ENCODE measurements at regions not wholly inside any gene's neighbourhood (a gene's known extent, or its start where the extent isn't known, plus 50 kb on each side); places are given as distances from the start of the nearest gene placed in this dataset.
A peak's percentile ranks its signal among the peaks of the same experiment; 100 is the strongest.

- no peak overlapping the region for H3K27ac ChIP-seq (ENCODE audit: low read depth in 1 of 2, low read length in 1 of 2)
- ATAC-seq (ENCODE audit: insufficient read depth, low FRiP score) (no peak), DNase-seq (no peak)
- H3K36me3 ChIP-seq (ENCODE audit: control insufficient read depth in 4 of 4, insufficient read depth in 4 of 4, low read length in 4 of 4), result no peaks in the 10 kb centered on the region
- WGBS, 2 donors, result 90 to 92% methylated on average over 5 of the region's 5 CpGs
- H3K27me3 ChIP-seq (ENCODE audit: control insufficient read depth in 3 of 3, insufficient read depth in 3 of 3, low read length in 2 of 3), result no peaks in the 10 kb centered on the region
- H3K4me1 ChIP-seq (ENCODE audit: control insufficient read depth in 5 of 5, insufficient read depth in 5 of 5, low read length in 5 of 5), result peaks cover 0 to 6% (median 0%) of the 10 kb centered on the region in 5 donors
- no peaks in the 10 kb centered on the region for H3K9me3 ChIP-seq (ENCODE audit: control insufficient read depth in 4 of 4, insufficient read depth in 3 of 4, low read length in 3 of 4)
- no peak overlapping the region for H3K9ac ChIP-seq (ENCODE audit: insufficient read depth in 1 of 2, low read length in 2 of 2)
- H3K4me3 ChIP-seq, result no peak overlapping the region
- TF ChIP-seq, protein P1, sequence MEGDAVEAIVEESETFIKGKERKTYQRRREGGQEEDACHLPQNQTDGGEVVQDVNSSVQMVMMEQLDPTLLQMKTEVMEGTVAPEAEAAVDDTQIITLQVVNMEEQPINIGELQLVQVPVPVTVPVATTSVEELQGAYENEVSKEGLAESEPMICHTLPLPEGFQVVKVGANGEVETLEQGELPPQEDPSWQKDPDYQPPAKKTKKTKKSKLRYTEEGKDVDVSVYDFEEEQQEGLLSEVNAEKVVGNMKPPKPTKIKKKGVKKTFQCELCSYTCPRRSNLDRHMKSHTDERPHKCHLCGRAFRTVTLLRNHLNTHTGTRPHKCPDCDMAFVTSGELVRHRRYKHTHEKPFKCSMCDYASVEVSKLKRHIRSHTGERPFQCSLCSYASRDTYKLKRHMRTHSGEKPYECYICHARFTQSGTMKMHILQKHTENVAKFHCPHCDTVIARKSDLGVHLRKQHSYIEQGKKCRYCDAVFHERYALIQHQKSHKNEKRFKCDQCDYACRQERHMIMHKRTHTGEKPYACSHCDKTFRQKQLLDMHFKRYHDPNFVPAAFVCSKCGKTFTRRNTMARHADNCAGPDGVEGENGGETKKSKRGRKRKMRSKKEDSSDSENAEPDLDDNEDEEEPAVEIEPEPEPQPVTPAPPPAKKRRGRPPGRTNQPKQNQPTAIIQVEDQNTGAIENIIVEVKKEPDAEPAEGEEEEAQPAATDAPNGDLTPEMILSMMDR (IDR thresholded peaks at IDR 0.05; ENCODE audit: control extremely low read depth, extremely low read depth), result no peak
Measured at GRCh38 chr4:127425851-127426250, 206.9 kb upstream of the INTU start.

- ATAC-seq (ENCODE audit: insufficient read depth, low FRiP score) (no peak), DNase-seq (no peak)
- Histone ChIP-seq H3K27me3 (ENCODE audit: control insufficient read depth in 3 of 3, insufficient read depth in 3 of 3, low read length in 2 of 3) (no peaks in the 10 kb centered on the region), H3K4me1 (ENCODE audit: control insufficient read depth in 5 of 5, insufficient read depth in 5 of 5, low read length in 5 of 5) (peaks cover 0 to 6% (median 0%) of the 10 kb centered on the region in 5 donors), H3K9ac (ENCODE audit: insufficient read depth in 1 of 2, low read length in 2 of 2) (no peak overlapping the region), H3K9me3 (ENCODE audit: control insufficient read depth in 4 of 4, insufficient read depth in 3 of 4, low read length in 3 of 4) (no peaks in the 10 kb centered on the region), H3K36me3 (ENCODE audit: control insufficient read depth in 4 of 4, insufficient read depth in 4 of 4, low read length in 4 of 4) (no peaks in the 10 kb centered on the region), H3K27ac (ENCODE audit: low read depth in 1 of 2, low read length in 1 of 2) (no peak overlapping the region), H3K4me3 (no peak overlapping the region)
- TF ChIP-seq, protein P1 (IDR thresholded peaks at IDR 0.05; ENCODE audit: control extremely low read depth, extremely low read depth), result no peak
Measured at GRCh38 chr4:127441571-127441970, 191.2 kb upstream of the INTU start.

- no peak for ATAC-seq (ENCODE audit: insufficient read depth, low FRiP score)
- Histone ChIP-seq H3K9ac (ENCODE audit: insufficient read depth in 1 of 2, low read length in 2 of 2) (no peak overlapping the region), H3K36me3 (ENCODE audit: control insufficient read depth in 4 of 4, insufficient read depth in 4 of 4, low read length in 4 of 4) (no peaks in the 10 kb centered on the region), H3K27me3 (ENCODE audit: control insufficient read depth in 3 of 3, insufficient read depth in 3 of 3, low read length in 2 of 3) (no peaks in the 10 kb centered on the region), H3K9me3 (ENCODE audit: control insufficient read depth in 4 of 4, insufficient read depth in 3 of 4, low read length in 3 of 4) (no peaks in the 10 kb centered on the region), H3K27ac (ENCODE audit: low read depth in 1 of 2, low read length in 1 of 2) (no peak overlapping the region), H3K4me1 (ENCODE audit: control insufficient read depth in 5 of 5, insufficient read depth in 5 of 5, low read length in 5 of 5) (peaks cover 0 to 6% (median 0%) of the 10 kb centered on the region in 5 donors), H3K4me3 (no peak overlapping the region)
- TF ChIP-seq, protein P1 (IDR thresholded peaks at IDR 0.05; ENCODE audit: control extremely low read depth, extremely low read depth), result no peak
- peak; percentile 67 to 95 (median 93) for DNase-seq
- 62 to 65% methylated on average over 3 of the region's 3 CpGs for WGBS, 2 donors
Measured at GRCh38 chr4:127445471-127445870, 187.3 kb upstream of the INTU start.

- H3K9ac ChIP-seq (ENCODE audit: insufficient read depth in 1 of 2, low read length in 2 of 2), result no peak overlapping the region
- TF ChIP-seq, protein P1 (IDR thresholded peaks at IDR 0.05; ENCODE audit: control extremely low read depth, extremely low read depth), result no peak
- H3K27ac ChIP-seq (ENCODE audit: low read depth in 1 of 2, low read length in 1 of 2), result no peak overlapping the region
- no peaks in the 10 kb centered on the region for H3K27me3 ChIP-seq (ENCODE audit: control insufficient read depth in 3 of 3, insufficient read depth in 3 of 3, low read length in 2 of 3)
- H3K9me3 ChIP-seq (ENCODE audit: control insufficient read depth in 4 of 4, insufficient read depth in 3 of 4, low read length in 3 of 4), result no peaks in the 10 kb centered on the region
- H3K4me3 ChIP-seq, result no peak overlapping the region
- DNase-seq, result peak in 2 of 3 donors; percentile 46 to 50
- H3K4me1 ChIP-seq (ENCODE audit: control insufficient read depth in 5 of 5, insufficient read depth in 5 of 5, low read length in 5 of 5), result peaks cover 0 to 6% (median 0%) of the 10 kb centered on the region in 5 donors
- WGBS, 2 donors, result 73 to 83% methylated on average over 4 of the region's 4 CpGs
- no peak for ATAC-seq (ENCODE audit: insufficient read depth, low FRiP score)
- H3K36me3 ChIP-seq (ENCODE audit: control insufficient read depth in 4 of 4, insufficient read depth in 4 of 4, low read length in 4 of 4), result no peaks in the 10 kb centered on the region
Measured at GRCh38 chr4:127446427-127446885, 186.3 kb upstream of the INTU start.

Measured in lung (tissue), 11 donors.